Gastrocnemius medialis (tissue), 4 donors: ENCODE measurements at regions not wholly inside any gene's neighbourhood (a gene's known extent, or its start where the extent isn't known, plus 50 kb on each side); places are given as distances from the start of the nearest gene placed in this dataset.

ENCODE experiments used
- POLR2A ChIP-seq, 2 donors: fragments of 450-650 bp; IDR thresholded peaks; one replicate each; pipeline ENCODE4 v1.6.1; 2017; ENCODE audit warnings: antibody characterized with exemption in 2 of 2, mild to moderate bottlenecking in 2 of 2, moderate library complexity in 2 of 2
- TF ChIP-seq, protein P1 (sequence below), 5 experiments: fragments of 450-650 bp in 3 of 5; fragments of 200-600 bp in 2 of 5; sonication (generic) in 2 of 5; IDR thresholded peaks in 4 of 5; conservative IDR thresholded peaks in 1 of 5; 1 replicate in 4 of 5; 2 replicates in 1 of 5; pipeline ENCODE4 v1.5.1; 2016 to 2019; ENCODE audit warnings: antibody characterized with exemption in 5 of 5, mild to moderate bottlenecking in 3 of 5, moderate library complexity in 3 of 5

DNA sequence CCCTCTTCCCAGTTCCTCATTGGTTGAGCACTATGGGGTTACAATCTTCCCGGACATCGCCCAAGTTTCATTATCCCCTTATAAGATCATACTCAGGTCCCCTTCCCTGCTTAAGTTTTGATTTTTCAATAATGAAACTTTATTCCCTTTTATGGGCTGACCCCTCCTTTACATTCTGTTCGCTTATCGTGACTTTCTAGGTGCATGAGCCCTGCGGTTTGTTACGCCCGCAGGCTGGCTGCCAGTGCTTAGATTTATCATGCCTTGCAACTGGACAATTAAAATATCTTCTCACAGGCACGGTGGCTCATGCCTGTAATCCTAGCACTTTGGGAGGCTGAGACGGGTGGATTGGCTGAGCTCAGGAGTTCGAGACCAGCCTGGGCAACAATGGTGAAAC, 127.9 kb upstream of the FER start:
- no peak for TF ChIP-seq POLR2A (IDR thresholded peaks at IDR 0.05)
- TF ChIP-seq, protein P1, sequence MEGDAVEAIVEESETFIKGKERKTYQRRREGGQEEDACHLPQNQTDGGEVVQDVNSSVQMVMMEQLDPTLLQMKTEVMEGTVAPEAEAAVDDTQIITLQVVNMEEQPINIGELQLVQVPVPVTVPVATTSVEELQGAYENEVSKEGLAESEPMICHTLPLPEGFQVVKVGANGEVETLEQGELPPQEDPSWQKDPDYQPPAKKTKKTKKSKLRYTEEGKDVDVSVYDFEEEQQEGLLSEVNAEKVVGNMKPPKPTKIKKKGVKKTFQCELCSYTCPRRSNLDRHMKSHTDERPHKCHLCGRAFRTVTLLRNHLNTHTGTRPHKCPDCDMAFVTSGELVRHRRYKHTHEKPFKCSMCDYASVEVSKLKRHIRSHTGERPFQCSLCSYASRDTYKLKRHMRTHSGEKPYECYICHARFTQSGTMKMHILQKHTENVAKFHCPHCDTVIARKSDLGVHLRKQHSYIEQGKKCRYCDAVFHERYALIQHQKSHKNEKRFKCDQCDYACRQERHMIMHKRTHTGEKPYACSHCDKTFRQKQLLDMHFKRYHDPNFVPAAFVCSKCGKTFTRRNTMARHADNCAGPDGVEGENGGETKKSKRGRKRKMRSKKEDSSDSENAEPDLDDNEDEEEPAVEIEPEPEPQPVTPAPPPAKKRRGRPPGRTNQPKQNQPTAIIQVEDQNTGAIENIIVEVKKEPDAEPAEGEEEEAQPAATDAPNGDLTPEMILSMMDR (IDR thresholded peaks at IDR 0.05 in 4 of 5, conservative IDR thresholded peaks at IDR 0.05 in 1 of 5), result no peak
